GM12875 (cell line): ENCODE measurements at regions not wholly inside any gene's neighbourhood (a gene's known extent, or its start where the extent isn't known, plus 50 kb on each side); places are given as distances from the start of the nearest gene placed in this dataset.

Source experiments
- H3K4me3 ChIP-seq: one replicate; pipeline ENCODE4 v1.5.1; 2011; ENCODE audit warnings: low read depth, low read length, control low read depth
- CTCF ChIP-seq: IDR thresholded peaks from 2 replicates; pipeline ENCODE4 v1.5.1; 2011; ENCODE audit warnings: low read depth, mild to moderate bottlenecking, control low read depth, inconsistent platforms, low read length, moderate library complexity, borderline replicate concordance; ENCODE audit not compliant: insufficient read depth

DNA sequence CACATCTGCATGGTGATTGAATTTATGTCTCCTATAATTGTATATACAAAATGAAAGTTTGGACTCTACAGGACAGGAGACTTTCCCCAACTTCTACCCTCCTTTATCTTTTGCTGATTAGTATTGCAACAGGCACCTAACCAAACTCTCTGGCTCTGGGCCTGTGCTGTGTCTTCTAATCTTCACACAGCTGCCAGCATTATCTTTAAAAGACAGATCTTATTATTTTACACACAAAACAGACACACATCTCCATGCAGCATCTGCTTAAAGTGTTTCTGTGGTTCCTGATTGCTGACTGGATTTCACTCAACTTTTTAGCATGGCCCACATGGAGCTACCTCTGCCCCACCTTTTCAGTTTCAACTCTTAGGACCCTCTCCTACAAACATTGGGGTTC is 154.9 kb upstream of the PELI2 start:
- no peak for TF ChIP-seq CTCF

DNA sequence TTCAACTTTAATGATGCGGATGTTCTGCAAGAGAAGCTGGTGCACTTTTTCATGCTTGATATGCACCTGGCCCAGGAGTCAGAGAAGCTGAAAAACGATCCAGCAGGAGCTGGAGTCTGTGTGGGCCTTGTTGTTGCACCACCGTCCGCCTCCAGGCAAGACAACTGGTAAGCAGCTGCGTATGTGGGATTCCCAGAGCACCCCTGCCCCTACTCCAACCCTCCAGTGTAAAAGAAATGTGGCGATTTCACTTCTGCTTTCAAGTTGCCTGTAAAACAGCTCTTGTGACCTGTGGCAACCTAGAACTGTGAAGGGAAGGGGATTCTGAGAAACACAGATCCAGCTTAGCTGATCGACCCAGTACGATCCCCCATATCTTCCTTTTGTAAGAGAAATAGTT is 154.1 kb upstream of the PELI2 start:
- H3K4me3 ChIP-seq = no peak overlapping the region
- no peak for TF ChIP-seq CTCF

More for the DNA sequence above, 154.9 kb upstream of the PELI2 start:
- H3K4me3 ChIP-seq = no peak overlapping the region

GRCh38 chr14:55964821-55965220 is 153.4 kb upstream of the PELI2 start:
- TF ChIP-seq CTCF = no peak
- no peak overlapping the region for H3K4me3 ChIP-seq

DNA sequence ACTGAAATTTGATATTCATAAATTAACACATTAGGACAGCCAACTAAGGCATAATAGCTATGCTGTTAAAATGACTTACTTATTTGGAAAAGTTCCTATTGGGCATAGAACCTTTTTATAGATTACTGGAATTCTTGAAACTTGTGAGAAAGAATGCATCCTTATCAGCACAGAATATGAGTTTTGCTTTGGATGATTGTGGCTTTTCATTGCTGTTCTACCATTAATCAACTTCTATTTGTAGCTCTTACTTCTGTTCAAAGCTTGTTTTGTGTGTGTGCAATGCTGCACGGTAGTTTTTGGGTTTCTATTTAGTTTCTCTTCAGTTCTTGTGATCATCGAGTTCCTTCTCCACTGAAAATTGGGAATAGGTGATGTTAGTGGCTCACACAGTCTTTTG is 152.4 kb upstream of the PELI2 start:
- TF ChIP-seq CTCF = no peak
- no peak overlapping the region for H3K4me3 ChIP-seq

- TF ChIP-seq CTCF = no peak
- no peak overlapping the region for H3K4me3 ChIP-seq
Measured at GRCh38 chr14:55968741-55969140, 149.5 kb upstream of the PELI2 start.

GRCh38 chr14:55973285-55973800 is 144.9 kb upstream of the PELI2 start:
- no peak for TF ChIP-seq CTCF
- H3K4me3 ChIP-seq = no peak overlapping the region

GRCh38 chr14:55973911-55974630 is 144.1 kb upstream of the PELI2 start:
- no peak overlapping the region for H3K4me3 ChIP-seq
- no peak for TF ChIP-seq CTCF
